ENCODE measurements at regions not wholly inside any gene's neighbourhood (a gene's known extent, or its start where the extent isn't known, plus 50 kb on each side); places are given as distances from the start of the nearest gene placed in this dataset.

- intact Hi-C loops (cut with micrococcal nuclease) = no loop called here
- H3K27me3 ChIP-seq (ENCODE audit: low read depth) = no peaks in the 10 kb centered on the region
- no peaks in the 10 kb centered on the region for H3K36me3 ChIP-seq
- TF ChIP-seq CTCF (IDR thresholded peaks at IDR 0.05; ENCODE audit: borderline replicate concordance) = no peak
- H3K9me3 ChIP-seq (replicated peaks) = no peaks in the 10 kb centered on the region
- DNase-seq = no peak
- H3K4me3 ChIP-seq = no peak overlapping the region
- H3K4me1 ChIP-seq = peaks cover 18% of the 10 kb centered on the region
- no peak overlapping the region for H3K27ac ChIP-seq (replicated peaks)
These were observed 1007.4 kb downstream of the TTLL7 start for GRCh38 chr1:82991569-82991968.

- H3K9me3 ChIP-seq (replicated peaks) = no peaks in the 10 kb centered on the region
- H3K4me1 ChIP-seq = peaks cover 16% of the 10 kb centered on the region
- H3K36me3 ChIP-seq = no peaks in the 10 kb centered on the region
- no peak for TF ChIP-seq CTCF (IDR thresholded peaks at IDR 0.05; ENCODE audit: borderline replicate concordance)
- DNase-seq = no peak
- H3K4me3 ChIP-seq = no peak overlapping the region
- intact Hi-C loops (cut with micrococcal nuclease) = no loop called here
- H3K27ac ChIP-seq (replicated peaks) = no peak overlapping the region
- no peaks in the 10 kb centered on the region for H3K27me3 ChIP-seq (ENCODE audit: low read depth)
These were observed 1019.2 kb downstream of the TTLL7 start for GRCh38 chr1:82979593-82980236.

GRCh38 chr1:82978461-82979324 is 1020.2 kb downstream of the TTLL7 start:
- H3K4me1 ChIP-seq = peaks cover 16% of the 10 kb centered on the region
- no peak for DNase-seq
- H3K27me3 ChIP-seq (ENCODE audit: low read depth) = no peaks in the 10 kb centered on the region
- no peaks in the 10 kb centered on the region for H3K36me3 ChIP-seq
- intact Hi-C loops (cut with micrococcal nuclease) = no loop called here
- TF ChIP-seq CTCF (IDR thresholded peaks at IDR 0.05; ENCODE audit: borderline replicate concordance) = no peak
- H3K27ac ChIP-seq (replicated peaks) = no peak overlapping the region
- H3K9me3 ChIP-seq (replicated peaks) = no peaks in the 10 kb centered on the region
- H3K4me3 ChIP-seq = no peak overlapping the region

GRCh38 chr1:82972841-82973553 is 1025.9 kb downstream of the TTLL7 start:
- H3K36me3 ChIP-seq = no peaks in the 10 kb centered on the region
- no peaks in the 10 kb centered on the region for H3K4me1 ChIP-seq
- H3K4me3 ChIP-seq = no peak overlapping the region
- DNase-seq = no peak
- intact Hi-C loops (cut with micrococcal nuclease) = no loop called here
- H3K9me3 ChIP-seq (replicated peaks) = no peaks in the 10 kb centered on the region
- no peaks in the 10 kb centered on the region for H3K27me3 ChIP-seq (ENCODE audit: low read depth)
- TF ChIP-seq CTCF (IDR thresholded peaks at IDR 0.05; ENCODE audit: borderline replicate concordance) = no peak
- no peak overlapping the region for H3K27ac ChIP-seq (replicated peaks)

GRCh38 chr1:82969340-82969739 is 1029.6 kb downstream of the TTLL7 start:
- no peak for TF ChIP-seq CTCF (IDR thresholded peaks at IDR 0.05; ENCODE audit: borderline replicate concordance)
- no peaks in the 10 kb centered on the region for H3K27me3 ChIP-seq (ENCODE audit: low read depth)
- peaks cover 5% of the 10 kb centered on the region for H3K4me1 ChIP-seq
- H3K4me3 ChIP-seq = no peak overlapping the region
- H3K9me3 ChIP-seq (replicated peaks) = peaks cover 2% of the 10 kb centered on the region
- intact Hi-C loops (cut with micrococcal nuclease) = no loop called here
- H3K27ac ChIP-seq (replicated peaks) = no peak overlapping the region
- DNase-seq = no peak
- H3K36me3 ChIP-seq = no peaks in the 10 kb centered on the region

Data from left ventricle myocardium inferior (tissue), 1 donor.